HepG2 (cell line): ENCODE measurements at regions not wholly inside any gene's neighbourhood (a gene's known extent, or its start where the extent isn't known, plus 50 kb on each side); places are given as distances from the start of the nearest gene placed in this dataset.

Source experiments
- ATAC-seq: fragments of 200-7000 bp; cut with Tn5 transposase; 3 replicates; pipeline ENCODE4 v1.9.1; 2020; ENCODE audit warnings: mild to moderate bottlenecking, moderate library complexity
- BruUV-seq: library from RNA; stranded (reverse); fragments of 400-500 nt; replicated peaks from 2 replicates; lab custom pipeline; 2021; lab: Mats Ljungman, UMichigan
- CTCF ChIA-PET: fragments of 300-600 bp; formaldehyde crosslinking; extraction: SDS; loops from one replicate; lab custom pipeline; 2021; ENCODE audit warnings: low total read pairs, inconsistent platforms, low intra/inter-chr PET ratio; lab: Yijun Ruan, JAX
- POLR2A ChIA-PET: fragments of 350-600 bp; sonication (Branson Sonifier 250); formaldehyde crosslinking; loops from one replicate; lab custom pipeline; 2020; ENCODE audit warnings: antibody characterized with exemption, inconsistent platforms; lab: Yijun Ruan, JAX
- DNase-seq: peaks from one replicate; pipeline ENCODE4 v3.0.0-alpha.2; 2015; ENCODE audit warnings: low spot score
- FAIRE-seq: peaks from 3 replicates; lab custom pipeline; 2011; peaks lifted over from hg19 to GRCh38; lab: Jason Lieb, UNC
- H2AFZ ChIP-seq: one replicate; pipeline ENCODE4 v1.6.1; 2011; ENCODE audit warnings: low read length, inconsistent platforms
- H3K27ac ChIP-seq: fragments of 300-600 bp; 3 replicates; pipeline ENCODE4 v1.8.0; 2011; ENCODE audit warnings: mixed run types, mild to moderate bottlenecking, mixed read lengths, low read length, inconsistent platforms; ENCODE audit not compliant: insufficient read depth; ENCODE audit errors: extremely low read length
- H3K27me3 ChIP-seq, 2 experiments: fragments of 200-600 bp in 1 of 2; 2 replicates in 1 of 2; 3 replicates in 1 of 2; pipeline versions ENCODE4 v1.6.0 to v1.8.0; 2011; ENCODE audit warnings: low read length in 2 of 2, mild to moderate bottlenecking in 2 of 2, moderate library complexity in 2 of 2, inconsistent platforms in 1 of 2; ENCODE audit not compliant: insufficient read depth in 2 of 2, control insufficient read depth in 1 of 2
- H3K36me3 ChIP-seq, 2 experiments: fragments of 200-600 bp in 1 of 2; replicated peaks in 1 of 2; 2 replicates in 1 of 2; 3 replicates in 1 of 2; pipeline versions ENCODE4 v1.5.1 to v1.8.0; 2011; ENCODE audit warnings: low read length in 2 of 2, inconsistent platforms in 1 of 2; ENCODE audit not compliant: insufficient read depth in 2 of 2, control insufficient read depth in 1 of 2
- H3K4me1 ChIP-seq: 2 replicates; pipeline ENCODE4 v1.5.1; 2012; ENCODE audit warnings: low read length, inconsistent platforms; ENCODE audit not compliant: insufficient read depth
- H3K4me2 ChIP-seq: 2 replicates; pipeline ENCODE4 v1.6.0; 2011; ENCODE audit warnings: low read depth, low read length, inconsistent platforms
- H3K4me3 ChIP-seq, 3 experiments: fragments of 200-600 bp in 1 of 3; sonication (generic), shearing (Covaris generic) in 1 of 3; replicated peaks in 1 of 3; 2 replicates each; pipeline ENCODE4 v1.5.1; 2011 to 2016; ENCODE audit warnings: low read length in 3 of 3, inconsistent platforms in 2 of 3, low read depth in 2 of 3, mild to moderate bottlenecking in 2 of 3, control low read depth in 1 of 3, mixed read lengths in 1 of 3; ENCODE audit not compliant: insufficient read depth in 1 of 3
- H3K79me2 ChIP-seq: one replicate; pipeline ENCODE4 v1.6.1; 2011; ENCODE audit warnings: low read length, inconsistent platforms; ENCODE audit not compliant: insufficient read depth
- H3K9ac ChIP-seq: 2 replicates; pipeline ENCODE4 v1.6.0; 2011; ENCODE audit warnings: mild to moderate bottlenecking, low read depth, low read length, inconsistent platforms; ENCODE audit not compliant: insufficient read depth
- H3K9me3 ChIP-seq: 2 replicates; pipeline ENCODE4 v1.5.1; 2012; ENCODE audit warnings: mild to moderate bottlenecking, low read length
- H4K20me1 ChIP-seq: 2 replicates; pipeline ENCODE4 v1.6.0; 2011; ENCODE audit warnings: inconsistent platforms, mild to moderate bottlenecking, low read length, moderate library complexity; ENCODE audit not compliant: insufficient read depth
- KDM1A ChIP-seq: IDR thresholded peaks from 2 replicates; pipeline ENCODE4 v1.6.1; 2016; ENCODE audit warnings: missing compliant biosample characterization
- MATR3 ChIP-seq: sonication (generic); formaldehyde crosslinking; IDR thresholded peaks from 2 replicates; pipeline ENCODE4 v1.4.0; 2020; ENCODE audit warnings: missing genetic modification reagents
- MAX ChIP-seq: IDR thresholded peaks from 2 replicates; pipeline ENCODE4 v1.6.1; 2012; ENCODE audit warnings: inconsistent platforms
- NONO ChIP-seq, 2 experiments: fragments of 450-650 bp in 1 of 2; sonication (generic) in 1 of 2; formaldehyde crosslinking in 1 of 2; IDR thresholded peaks in 1 of 2; conservative IDR thresholded peaks in 1 of 2; 2 replicates each; pipeline versions ENCODE4 v1.6.1 to v1.8.0; 2017 to 2022; ENCODE audit warnings: mild to moderate bottlenecking in 1 of 2, missing genetic modification reagents in 1 of 2, moderate library complexity in 1 of 2
- PCBP2 ChIP-seq: fragments of 200-400 bp; formaldehyde crosslinking; optimal IDR thresholded peaks from 2 replicates; pipeline ENCODE3; 2018; ENCODE audit warnings: low read length, low read depth; ENCODE audit not compliant: poor library complexity, severe bottlenecking
- PTBP1 ChIP-seq: fragments of 200-400 bp; formaldehyde crosslinking; IDR thresholded peaks from 2 replicates; pipeline ENCODE4 v1.6.1; 2018; ENCODE audit warnings: low read length, low read depth; ENCODE audit not compliant: poor library complexity, severe bottlenecking
- THAP11 ChIP-seq: IDR thresholded peaks from 2 replicates; pipeline ENCODE4 v1.6.1; 2016; ENCODE audit warnings: missing biosample characterization, missing genetic modification reagents
- ZMAT3 ChIP-seq: sonication (generic); formaldehyde crosslinking; conservative IDR thresholded peaks from 2 replicates; pipeline ENCODE4 v1.7.0; 2021; ENCODE audit warnings: missing genetic modification reagents
- ZNF121 ChIP-seq: sonication (generic); formaldehyde crosslinking; IDR thresholded peaks from 2 replicates; pipeline ENCODE4 v1.5.0; 2020; ENCODE audit warnings: mild to moderate bottlenecking, missing genetic modification reagents
- ZNF468 ChIP-seq: sonication (generic); formaldehyde crosslinking; IDR thresholded peaks from 2 replicates; pipeline ENCODE4 v1.8.0; 2022; ENCODE audit warnings: mild to moderate bottlenecking, moderate library complexity, missing genetic modification reagents
- ZNF580 ChIP-seq: IDR thresholded peaks from 2 replicates; pipeline ENCODE4 v1.6.1; 2016; ENCODE audit warnings: low read depth, borderline replicate concordance
- ZNF737 ChIP-seq: sonication (generic); formaldehyde crosslinking; IDR thresholded peaks from 2 replicates; pipeline ENCODE4 v1.5.0; 2020; ENCODE audit warnings: missing genetic modification reagents, mild to moderate bottlenecking, borderline replicate concordance
- WGBS: methylation state at CpG from one replicate; pipeline ENCODE4 v1.1.6; 2017; ENCODE audit warnings: low lambda C conversion rate; 5-methylcytosine and 5-hydroxymethylcytosine counted together
- in situ Hi-C: cut with HindIII; loops from 2 replicates; pipeline ENCODE4 v1.10.0; 2017; ENCODE audit warnings: low pct_unique_long_range_greater_than_20kb; ENCODE audit not compliant: extremely low pct_ligation_motif_present
- intact Hi-C: fragments of 100-400 bp; cut with micrococcal nuclease; formaldehyde crosslinking; loops from one replicate; pipeline ENCODE4 v1.10.0; 2022; ENCODE audit not compliant: unreplicated experiment
- TF ChIP-seq, protein P1 (sequence below): sonication (generic); formaldehyde crosslinking; IDR thresholded peaks from 2 replicates; pipeline ENCODE4 v1.8.1; 2023; ENCODE audit warnings: mild to moderate bottlenecking, moderate library complexity, missing genetic modification reagents

GRCh38 chr6:92110403-92110802 is 1309.0 kb downstream of the EPHA7 start:
- Histone ChIP-seq H3K4me3 (no peak overlapping the region), H3K4me2 (no peak overlapping the region), H3K9me3 (no peaks in the 10 kb centered on the region)
- DNase-seq: no peak
- TF ChIP-seq MAX (no peak), ZNF121 (CRISPR knock-in tag) (no peak), THAP11 (CRISPR knock-in tag) (no peak), ZMAT3 (CRISPR knock-in tag) (no peak), ZNF737 (CRISPR knock-in tag) (no peak), NONO (IDR thresholded peaks at IDR 0.05) (no peak), NONO (CRISPR knock-in tag; conservative IDR thresholded peaks at IDR 0.05) (no peak), PTBP1 (no peak), PCBP2 (no peak), ZNF580 (no peak), MATR3 (CRISPR knock-in tag) (no peak), KDM1A (CRISPR knock-in tag) (no peak), ZNF468 (CRISPR knock-in tag) (no peak)
- TF ChIP-seq, protein P1, sequence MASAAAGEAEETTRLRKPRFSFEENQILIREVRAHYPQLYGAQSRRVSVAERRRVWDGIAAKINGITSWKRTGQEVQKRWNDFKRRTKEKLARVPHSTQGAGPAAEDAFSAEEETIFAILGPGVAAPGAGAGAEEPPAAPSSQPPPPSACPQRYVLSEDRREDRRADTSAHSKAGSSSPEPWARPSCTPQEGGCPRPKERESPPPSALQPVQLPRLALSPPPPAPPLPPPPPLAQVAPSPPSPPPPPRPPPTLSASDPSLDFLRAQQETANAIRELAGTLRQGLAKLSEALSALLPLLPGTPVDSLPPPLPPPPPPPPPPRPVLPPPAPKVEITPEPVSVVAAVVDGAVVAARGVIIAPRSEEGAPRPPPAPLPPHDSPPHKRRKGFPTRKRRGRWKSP (CRISPR knock-in tag): no peak
- TF ChIP-seq, all 625 proteins: peak for 0
- no peaks in the 10 kb centered on the region; a peak in 1 of 5 replicates for H3K27me3 ChIP-seq
- intact Hi-C loops: no loop called here
- ATAC-seq (no peak), FAIRE-seq (no peak)
- in situ Hi-C loops: no loop called here
- POLR2A ChIA-PET: no interaction called here
- CTCF ChIA-PET: no interaction called here
- no peaks in the 10 kb centered on the region for H3K4me1 ChIP-seq
- no peaks in the 10 kb centered on the region for H3K36me3 ChIP-seq
- no peaks in the 10 kb centered on the region for H4K20me1 ChIP-seq
- H3K27ac ChIP-seq: no peak overlapping the region
- H3K9ac ChIP-seq: no peak overlapping the region
- WGBS: 3% methylated on average over 4 of the region's 4 CpGs
- H2AFZ ChIP-seq: no peak overlapping the region
- BruUV-seq: no TSS peak
- H3K79me2 ChIP-seq: no peaks in the 10 kb centered on the region
